NCI-H1048 (cell line): ENCODE measurements at regions not wholly inside any gene's neighbourhood (a gene's known extent, or its start where the extent isn't known, plus 50 kb on each side); places are given as distances from the start of the nearest gene placed in this dataset.

Experiments
- DNase-seq: peaks from one replicate; lab custom pipeline; 2025; lab: John Stamatoyannopoulos, UW

DNA sequence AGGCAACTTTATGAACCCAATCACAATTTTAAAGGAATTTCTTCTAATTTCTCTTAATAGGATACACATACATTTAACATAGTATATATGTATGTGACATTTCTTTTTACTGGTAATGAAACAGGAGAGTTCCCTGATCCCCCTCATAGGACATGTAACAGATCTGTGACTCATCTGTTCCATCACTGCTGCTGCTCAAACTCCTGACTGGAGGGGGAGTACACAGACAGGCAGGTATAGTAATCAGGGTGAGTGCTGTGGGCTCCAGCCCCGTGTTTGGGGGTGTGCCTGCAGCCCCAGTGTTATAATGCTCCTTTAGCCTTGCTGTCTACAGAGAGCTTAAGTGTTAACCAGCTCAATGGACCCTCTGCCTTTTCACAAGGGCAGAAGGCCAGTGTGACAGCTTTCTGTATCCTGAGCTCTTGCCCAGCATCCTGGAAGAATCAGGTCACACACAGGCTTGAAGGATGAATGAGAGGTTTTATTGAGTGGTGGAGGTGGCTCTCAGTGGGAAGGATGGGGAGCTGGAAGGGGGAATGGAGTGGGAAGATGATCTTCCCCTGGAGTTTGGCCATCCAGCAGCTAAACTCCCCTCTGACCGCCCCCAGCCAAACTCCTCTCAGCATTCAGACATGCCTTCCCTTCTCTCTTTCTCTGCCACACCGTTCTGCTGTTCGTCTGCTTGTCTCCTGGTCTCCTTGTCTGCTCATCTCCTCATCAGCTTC lies 161.3 kb downstream of the ZNF608 start:
- no peak for DNase-seq

DNA sequence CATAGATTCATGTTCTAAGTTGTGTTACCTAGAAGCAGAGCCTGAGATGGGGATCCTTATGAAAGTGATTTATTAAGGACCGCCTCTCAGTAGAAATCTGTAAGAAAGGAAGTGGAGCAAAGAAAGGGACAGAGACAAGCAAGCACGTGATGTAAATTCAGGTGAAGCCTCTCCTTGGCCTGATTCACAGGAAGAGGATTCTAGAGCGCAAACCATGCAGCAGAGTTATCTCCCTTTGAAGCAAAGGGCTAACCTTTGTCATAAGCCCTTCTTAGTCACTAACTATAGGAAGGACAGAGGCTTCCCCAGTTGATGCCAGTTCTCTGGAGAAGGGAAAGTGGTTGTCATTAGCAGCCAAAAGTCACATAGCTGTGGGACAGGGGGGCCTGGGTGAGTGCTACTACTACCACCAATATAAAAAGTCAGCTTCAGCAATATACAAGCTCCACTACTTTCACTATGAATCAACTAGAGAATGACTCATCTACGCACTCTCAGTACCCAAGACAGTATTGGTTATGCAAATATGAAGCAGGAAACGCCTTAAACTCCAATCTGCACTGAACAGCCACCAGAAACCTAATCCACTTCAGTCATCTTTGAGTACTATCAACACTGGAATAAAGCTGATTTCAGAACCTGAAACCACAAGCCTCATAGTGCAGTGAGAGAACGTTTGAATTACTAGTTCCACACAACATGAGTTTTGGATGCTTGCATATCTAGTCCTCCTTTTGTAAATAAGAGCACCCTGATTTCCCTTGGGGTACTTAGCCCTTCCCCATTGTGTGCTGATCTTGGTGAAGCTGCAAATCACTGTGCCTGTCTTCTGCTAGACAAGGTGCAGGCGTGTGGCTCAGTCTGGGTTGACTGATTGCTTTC lies 162.7 kb downstream of the ZNF608 start:
- DNase-seq, result peak; percentile 60

DNA sequence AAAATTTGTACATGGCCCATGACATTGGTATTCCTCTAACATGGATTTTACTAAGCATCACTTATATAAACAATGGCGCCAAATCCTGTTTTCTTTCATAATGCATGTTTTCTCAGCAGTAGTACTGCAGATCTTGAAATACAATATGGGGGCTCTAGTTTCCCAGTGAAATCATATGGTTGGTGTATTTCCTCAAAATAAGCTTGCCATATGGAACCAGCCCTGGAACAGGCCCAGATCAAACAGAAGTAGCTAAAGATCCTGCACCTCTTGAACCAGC lies 163.9 kb downstream of the ZNF608 start:
- no peak for DNase-seq

DNA sequence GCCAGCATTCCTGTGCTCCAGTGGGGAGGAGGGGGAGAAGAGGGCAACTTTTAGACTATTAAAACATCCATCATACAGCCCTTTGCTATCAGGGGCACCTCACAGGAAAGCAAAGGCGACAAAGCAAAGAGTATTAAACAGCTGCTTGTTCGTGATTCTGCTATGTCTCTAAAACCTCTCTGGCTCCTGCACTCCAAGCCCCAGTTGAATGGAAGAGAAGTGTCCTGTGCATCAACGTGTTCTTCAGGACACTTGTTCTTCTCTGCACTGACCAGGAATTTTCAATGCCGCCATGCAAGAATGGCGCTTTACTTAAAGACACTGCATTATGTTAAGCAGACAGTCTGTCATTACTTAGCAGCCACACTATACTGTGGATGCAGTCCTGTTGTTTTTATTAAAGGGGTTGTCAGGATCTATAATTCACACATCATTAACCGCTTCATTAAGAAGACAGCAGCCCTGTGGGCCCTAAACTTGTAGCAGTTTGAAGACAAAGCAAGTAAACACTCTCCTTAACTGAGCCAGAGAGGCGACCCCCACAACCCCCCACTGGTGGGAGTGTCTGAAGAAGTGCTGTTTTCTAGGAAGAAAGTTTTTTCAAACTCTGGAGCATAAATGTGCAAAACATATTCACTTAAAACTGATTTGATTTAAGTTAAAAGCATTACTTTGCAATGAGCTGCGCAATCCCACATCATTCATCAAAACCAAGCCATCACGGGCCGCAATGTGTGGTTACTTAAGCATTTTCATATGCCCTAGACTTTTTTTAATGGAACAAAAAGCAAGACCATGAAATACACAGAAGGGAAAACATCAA lies 164.5 kb downstream of the ZNF608 start:
- DNase-seq, result no peak

DNA sequence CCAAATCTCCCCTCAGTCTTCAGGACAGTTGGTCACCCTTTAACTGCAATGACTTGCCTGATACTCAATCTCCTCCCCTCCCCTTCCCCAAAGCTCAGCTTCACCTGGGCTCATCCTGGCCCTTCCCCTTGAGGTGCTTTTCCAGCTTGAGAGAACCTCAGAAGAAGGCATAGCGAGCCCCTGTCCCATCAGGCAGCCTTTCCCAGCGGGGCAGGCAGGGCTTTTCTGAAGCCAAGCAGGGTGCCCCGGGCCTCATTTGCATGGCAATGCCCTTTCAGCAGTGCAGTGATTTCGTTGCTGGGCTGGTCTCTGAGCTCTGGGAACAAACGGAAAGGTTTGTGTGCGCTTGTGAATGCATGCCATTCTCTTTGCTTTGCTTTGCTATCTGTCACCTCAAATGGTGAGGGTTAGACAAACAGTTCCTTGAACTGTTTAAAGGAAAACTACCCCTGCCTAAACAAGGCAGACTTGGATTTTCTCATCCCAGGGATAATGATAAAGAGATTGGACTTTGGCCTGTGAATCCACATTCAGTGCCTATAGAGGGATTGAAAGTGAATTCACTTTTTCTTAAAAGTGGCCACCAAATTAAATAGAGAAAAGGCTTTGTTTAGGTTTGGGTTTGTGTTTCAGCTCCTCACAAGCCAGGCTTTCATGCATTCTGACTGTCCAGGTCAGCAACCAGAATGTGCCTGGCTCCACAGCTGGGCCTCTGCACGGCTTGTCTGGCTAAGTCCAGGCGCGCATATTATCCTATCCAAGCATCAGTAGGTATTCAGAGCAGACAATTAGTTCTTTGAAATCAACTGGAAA lies 165.3 kb downstream of the ZNF608 start:
- no peak for DNase-seq

DNA sequence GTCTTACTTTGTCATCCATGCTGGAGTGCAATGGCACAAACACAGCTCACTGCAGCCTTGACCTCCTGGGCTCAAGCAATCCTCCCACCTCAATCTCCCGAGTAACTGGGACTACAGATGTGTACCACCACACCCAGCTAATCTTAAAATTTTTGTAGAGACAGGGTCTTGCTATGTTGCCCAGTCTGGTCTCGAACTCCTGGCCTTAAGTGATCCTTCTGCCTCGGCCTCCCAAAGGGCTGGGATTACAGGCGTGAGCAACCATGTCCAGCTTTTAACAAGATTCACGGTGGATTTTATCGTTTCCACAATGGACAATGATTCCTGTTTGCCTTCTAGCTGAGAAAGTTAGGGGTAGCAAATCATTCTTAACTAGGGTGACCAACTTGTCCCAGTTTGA lies 165.9 kb downstream of the ZNF608 start:
- DNase-seq, result no peak

DNA sequence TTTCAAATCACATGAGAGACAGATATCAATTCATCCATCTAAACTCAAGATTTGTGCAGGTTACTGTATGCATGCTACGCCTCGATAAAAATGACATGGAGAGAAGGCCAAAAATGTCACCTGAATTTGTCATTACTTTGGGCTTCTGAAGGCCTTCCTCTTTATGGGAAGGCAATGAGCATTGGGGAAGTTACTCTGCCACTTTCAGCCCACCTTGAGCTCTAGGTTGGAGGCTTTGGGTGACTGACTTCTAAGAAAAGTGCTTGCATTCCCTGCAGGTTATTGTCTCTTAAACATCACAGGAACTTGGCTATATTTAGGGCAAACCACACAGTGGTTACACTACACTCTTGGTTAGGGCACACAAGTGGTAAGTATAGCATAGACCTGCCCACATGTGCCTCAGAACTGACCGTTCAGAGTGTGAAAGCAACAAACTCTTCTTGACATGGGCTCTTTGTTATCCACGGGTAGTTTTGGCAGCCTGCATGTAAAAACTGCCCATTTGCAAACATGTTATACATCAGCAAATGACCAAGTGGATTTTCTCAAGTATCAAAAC lies 169.5 kb downstream of the ZNF608 start:
- no peak for DNase-seq

DNA sequence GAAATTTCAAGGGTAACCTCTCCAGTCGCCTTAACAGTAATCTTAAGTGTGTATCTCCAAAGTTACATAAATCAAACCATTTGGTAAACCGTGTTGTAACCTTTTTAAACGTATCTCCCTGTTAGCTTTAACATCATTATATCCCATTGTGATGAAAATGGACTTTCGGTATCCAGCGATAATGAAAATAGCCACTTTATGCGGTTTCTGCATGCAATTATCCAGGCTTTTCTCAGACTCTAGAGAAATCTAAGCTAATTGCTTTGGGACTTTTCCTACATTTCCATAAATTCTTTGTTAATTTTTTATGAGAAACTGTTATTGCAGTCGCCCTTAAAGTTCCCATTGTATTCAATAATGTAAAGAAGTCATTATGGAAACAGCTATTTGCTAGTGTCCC lies 170.7 kb downstream of the ZNF608 start:
- DNase-seq, result no peak

DNA sequence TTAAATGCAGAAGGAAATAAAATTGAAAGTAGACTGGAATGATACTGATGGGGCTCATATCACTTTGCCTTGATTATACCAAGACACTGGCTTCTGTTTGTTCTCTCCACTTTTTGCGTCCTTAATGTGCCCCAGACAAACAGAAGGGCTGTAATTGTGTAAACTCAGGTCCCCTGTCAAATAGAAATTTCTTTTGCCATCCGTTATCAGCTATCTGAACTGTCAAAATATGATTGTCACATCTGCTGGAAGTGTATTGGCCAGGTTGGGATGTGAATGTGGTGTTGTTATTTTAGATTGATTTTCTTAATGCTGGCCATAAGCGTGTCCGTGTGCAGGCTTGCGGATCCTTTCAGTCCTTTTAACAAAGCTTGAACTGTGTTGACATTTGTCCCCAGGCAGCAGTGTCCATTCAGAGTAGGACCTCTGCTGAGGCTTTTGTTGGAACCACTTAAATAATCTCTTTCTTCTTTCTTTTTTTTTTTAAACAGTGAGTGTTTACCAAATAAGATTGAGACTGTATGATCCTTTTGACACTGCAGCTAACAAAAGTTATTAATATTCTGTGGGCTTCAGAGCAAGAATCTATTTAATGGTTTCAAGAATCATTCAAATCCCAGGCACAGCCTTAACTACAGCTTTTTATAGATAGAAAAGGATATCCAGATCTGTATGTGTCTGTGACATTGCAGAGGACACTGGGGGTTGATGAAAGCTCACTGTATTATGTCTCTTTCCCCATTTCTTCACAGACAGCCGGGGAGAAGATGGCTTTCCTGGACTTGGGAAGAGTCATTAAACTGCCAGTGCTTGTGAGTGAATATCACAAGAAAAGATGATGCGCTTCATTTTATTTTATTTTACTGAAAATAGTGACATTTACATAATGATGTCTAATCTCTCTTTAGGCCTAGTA lies 171.7 kb downstream of the ZNF608 start:
- DNase-seq, result no peak

DNA sequence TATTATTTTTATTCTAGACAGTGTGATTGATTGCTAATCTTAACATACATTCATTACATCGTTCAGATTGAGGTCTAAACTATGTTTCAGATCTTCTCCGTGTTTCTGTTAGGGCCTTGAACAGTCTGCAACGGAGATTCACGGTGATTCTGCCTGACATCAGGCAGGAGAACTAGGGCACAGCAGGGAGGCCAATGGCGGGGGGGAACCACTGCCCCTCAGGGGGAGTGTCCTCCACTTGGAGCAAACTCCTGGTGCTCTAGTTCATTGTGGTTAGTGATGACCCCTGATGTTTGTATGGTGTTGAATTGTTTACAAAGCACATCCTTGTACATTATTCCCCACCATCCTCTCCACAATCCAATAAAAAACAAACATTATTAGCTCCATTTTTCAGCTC lies 173.5 kb downstream of the ZNF608 start:
- DNase-seq, result no peak

DNA sequence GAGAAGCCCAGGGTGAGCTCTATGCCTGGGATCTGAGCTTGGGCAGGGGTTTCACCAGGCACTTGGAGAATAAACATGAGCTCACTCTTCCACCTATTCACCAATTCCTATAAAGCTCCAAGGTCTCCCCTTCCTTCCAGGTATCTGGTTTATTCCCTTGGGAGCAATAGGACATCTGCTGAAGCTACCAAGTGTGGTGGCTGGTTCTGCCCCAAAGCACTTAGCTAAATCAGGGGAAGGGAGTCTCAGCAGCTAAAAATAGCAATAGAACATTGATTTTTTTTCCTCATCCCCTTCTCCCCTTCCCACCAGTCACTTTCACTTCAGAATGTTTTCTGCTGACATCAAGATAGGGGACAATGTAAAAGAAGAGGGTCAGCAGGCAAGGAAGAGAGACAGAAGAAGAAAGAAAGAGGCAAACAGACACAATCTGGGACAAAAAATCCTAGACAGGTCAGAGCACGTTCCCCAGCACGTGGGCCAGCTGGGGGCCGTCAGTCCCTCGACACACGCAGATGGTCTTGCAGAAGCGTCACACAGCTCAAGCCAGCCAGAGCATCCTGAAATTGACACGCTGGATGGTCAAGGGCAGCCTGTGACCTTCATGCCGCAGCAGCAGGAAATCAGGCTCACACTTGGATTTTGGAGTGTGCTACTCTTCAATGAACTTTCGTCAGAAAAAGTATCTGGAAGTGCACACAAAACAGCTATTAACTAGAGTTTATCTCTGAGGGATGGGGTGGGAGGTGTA lies 176.0 kb downstream of the ZNF608 start:
- no peak for DNase-seq

DNA sequence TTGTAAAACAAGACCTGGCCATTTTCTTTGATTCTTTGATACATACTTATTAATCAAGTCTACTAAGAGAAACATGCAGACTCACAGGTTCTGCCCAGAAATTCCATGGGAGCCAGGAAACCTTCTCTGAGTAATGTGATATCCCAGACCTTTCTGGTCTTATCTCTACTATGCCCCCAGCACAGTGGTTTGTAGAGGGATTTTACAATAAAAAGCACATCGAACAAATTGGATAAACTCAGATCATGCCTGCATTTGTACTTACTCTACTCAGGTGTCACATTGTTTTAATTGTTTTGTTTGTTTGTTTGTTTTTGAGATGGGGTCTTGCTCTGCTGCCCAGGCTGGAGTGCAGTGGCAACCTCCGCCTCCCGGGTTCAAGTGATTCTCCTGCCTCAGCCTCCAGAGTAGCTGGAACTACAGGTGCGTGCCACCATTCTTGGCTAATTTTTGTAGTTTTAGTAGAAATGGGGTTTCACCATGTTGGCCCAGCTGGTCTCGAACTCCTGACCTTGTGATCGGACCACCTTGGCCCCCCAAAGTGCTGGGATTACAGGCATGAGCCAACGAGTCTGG lies 179.5 kb downstream of the ZNF608 start:
- no peak for DNase-seq

DNA sequence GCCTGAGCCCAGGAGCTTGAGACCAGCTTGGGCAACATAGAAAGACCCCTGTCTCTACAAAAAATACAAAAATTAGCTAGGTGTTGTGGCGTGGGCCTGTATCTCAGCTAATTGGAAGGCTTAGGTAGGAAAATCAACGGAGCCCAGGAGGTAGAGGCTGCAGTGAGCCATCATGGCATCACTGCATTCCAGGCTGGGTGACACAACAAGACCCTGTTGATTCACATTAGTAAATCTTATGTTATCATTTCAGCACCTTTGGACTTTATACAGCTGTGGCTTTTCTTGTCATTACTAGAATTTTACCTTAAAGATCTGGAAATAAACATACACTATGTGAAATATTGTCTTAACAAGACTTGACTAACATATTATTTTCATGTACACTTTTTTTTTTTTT lies 185.0 kb downstream of the ZNF608 start:
- DNase-seq, result no peak

DNA sequence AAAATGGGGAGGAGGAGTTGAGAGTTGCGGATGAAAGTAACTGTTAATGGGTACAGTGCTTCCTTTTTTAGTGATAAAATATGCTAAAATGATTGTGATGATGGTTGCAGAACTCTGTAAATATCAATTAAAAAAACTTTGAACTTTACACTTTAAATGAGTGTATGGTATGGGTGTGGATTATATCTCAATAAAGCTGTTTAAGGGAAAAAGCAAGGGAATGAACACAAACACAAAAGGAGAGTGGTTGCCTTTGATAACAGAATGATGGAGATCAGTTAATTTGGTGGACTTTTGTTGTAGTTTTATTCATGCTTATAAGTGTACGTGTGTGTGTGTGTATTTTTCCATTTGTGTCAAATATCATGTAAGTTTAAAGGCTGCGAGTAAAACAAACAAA lies 186.1 kb downstream of the ZNF608 start:
- no peak for DNase-seq

DNA sequence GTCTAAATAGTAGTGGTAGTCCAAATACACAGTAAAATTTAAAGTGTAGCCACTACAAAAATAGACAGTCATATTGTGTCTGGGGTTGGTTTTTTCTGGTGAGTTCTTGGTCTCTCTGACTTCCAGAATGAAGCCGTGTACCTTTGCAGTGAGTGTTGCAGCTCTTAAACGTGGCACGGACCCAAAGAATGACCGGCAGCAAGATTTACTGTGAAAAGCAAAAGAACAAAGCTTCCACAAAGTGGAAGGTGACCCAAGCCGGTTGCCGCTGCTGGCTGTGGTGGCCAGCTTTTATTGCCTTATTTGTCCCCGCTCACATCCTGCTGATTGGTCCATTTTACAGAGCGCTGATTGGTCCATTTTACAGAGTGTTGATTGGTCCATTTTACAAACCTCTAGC lies 188.7 kb downstream of the ZNF608 start:
- DNase-seq, result no peak

DNA sequence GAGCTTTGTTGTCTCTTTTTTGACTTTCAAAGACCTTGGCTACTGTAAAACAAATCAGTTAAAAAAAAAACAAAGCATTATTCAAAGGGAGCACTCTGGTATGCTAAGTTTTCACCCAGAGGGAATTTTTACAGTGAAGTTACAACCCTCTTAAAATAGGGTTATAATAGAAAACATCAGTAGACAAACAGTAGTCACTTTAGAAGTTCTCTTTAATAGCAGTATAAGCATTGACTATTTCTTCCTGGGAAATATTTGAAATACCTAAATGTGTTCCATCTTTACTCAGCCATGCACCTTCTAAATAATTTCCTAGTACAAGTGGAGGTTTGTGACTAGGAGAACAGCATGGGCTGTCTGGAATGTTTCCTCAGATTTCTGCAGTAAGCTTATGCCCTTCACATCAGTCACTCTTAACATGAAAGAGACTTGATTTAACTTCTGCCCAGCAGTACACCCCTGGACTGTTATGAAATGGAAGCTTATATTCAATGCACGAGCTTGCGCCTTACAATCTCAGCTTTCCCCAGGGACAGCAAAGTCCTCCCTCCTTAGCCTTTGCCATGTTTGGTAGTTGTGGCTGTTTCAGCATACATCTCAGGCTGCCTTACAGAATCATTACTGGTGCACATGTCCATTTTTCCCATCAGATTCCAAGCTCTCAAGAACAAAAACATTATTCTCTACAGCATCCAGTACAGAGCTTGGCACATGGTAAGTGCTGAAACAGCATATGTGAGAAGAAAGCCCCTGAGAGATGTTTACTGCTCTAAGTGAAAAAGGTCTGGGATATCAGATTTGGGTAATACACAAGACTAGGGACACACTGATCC lies 191.5 kb downstream of the ZNF608 start:
- DNase-seq, result peak; percentile 19

DNA sequence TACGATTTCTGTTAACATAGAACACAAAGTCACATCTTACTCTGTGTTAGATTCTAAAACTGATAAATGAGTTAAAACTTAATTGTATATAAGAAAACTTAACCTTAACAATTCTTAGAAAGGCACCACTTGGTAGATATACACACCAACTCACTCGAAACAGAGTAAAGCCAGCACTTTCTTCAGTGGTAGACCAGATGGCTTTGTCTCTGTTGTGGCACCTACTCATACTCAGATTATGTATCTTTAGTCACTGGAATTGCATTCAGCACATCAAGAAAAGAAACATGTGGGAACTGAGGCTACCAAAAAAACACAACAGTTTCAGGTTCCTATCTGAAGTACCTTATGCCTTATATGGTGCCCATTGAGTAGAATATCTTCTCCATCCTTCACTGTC lies 192.5 kb downstream of the ZNF608 start:
- no peak for DNase-seq

DNA sequence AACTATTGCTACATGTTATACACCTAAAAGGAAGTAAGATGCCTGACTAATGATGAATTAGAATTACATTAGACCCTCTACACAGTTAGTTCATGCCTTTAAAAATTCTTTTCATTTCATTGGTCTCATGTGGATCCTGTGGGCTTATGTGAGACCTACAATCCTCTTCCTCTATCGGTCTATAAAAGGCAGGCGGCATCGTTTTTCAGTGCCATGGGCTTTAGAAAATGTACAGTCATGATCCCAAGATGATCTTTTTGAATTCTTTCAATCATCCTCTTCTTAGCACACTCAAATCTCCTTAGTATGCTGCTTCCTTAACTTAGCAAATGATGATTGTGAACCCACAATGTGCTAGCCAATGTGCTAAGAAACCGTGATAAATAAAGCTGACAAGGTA lies 193.9 kb downstream of the ZNF608 start:
- DNase-seq, result no peak

DNA sequence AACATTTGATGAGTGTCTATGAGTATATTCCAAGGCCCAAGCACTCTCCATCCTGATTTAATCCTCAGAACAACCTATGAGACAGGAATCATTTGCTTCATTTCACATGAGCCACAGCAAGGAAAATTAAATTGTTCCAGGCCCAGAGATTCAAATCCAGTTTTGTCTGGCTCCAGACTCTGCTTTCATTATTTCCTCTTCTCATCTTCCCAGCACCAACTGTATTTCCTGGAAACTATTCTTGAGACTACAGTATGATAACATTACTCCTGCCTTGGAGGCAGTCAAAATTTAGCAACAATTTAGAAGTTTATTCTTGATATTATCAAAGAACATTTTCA lies 194.5 kb downstream of the ZNF608 start:
- no peak for DNase-seq
